Smooth muscle cell (in vitro differentiated cells): ENCODE measurements at regions not wholly inside any gene's neighbourhood (a gene's known extent, or its start where the extent isn't known, plus 50 kb on each side); places are given as distances from the start of the nearest gene placed in this dataset.
"Not testable (repeated sequence)": the region's sequence is repeated elsewhere in the genome, so short reads cannot be mapped to it uniquely, and the experiment has no call there.

ENCODE experiments used
- DNase-seq: peaks from one replicate; lab custom pipeline; 2025; ENCODE audit not compliant: unreplicated experiment; lab: John Stamatoyannopoulos, UW
- H2AFZ ChIP-seq: fragments of 200-600 bp; sonication (generic); 2 replicates; pipeline ENCODE4 v1.6.0; 2016; ENCODE audit warnings: antibody characterized with exemption, low read depth, mild to moderate bottlenecking
- H3F3A ChIP-seq: fragments of 200-600 bp; sonication (generic); 2 replicates; pipeline ENCODE4 v1.6.0; 2017; ENCODE audit warnings: antibody characterized with exemption, low read depth
- H3K27ac ChIP-seq: fragments of 200-600 bp; sonication (generic); 2 replicates; pipeline ENCODE4 v1.5.1; 2016; ENCODE audit warnings: low read depth, mild to moderate bottlenecking
- H3K27me3 ChIP-seq: fragments of 200-600 bp; sonication (generic); 2 replicates; pipeline ENCODE4 v1.6.1; 2016; ENCODE audit warnings: low read depth, mild to moderate bottlenecking
- H3K36me3 ChIP-seq: fragments of 200-600 bp; sonication (generic); 2 replicates; pipeline ENCODE4 v1.5.1; 2016; ENCODE audit warnings: low read depth
- H3K4me1 ChIP-seq: fragments of 200-600 bp; sonication (generic); 2 replicates; pipeline ENCODE4 v1.5.1; 2016; ENCODE audit warnings: low read depth
- H3K4me2 ChIP-seq: fragments of 200-600 bp; sonication (generic); 2 replicates; pipeline ENCODE4 v1.6.0; 2016; ENCODE audit warnings: mild to moderate bottlenecking
- H3K4me3 ChIP-seq: fragments of 200-600 bp; sonication (generic); 2 replicates; pipeline ENCODE4 v1.5.1; 2016; ENCODE audit warnings: mild to moderate bottlenecking
- H3K79me2 ChIP-seq: fragments of 200-600 bp; sonication (generic); 2 replicates; pipeline ENCODE4 v1.6.0; 2016; ENCODE audit warnings: low read depth, mild to moderate bottlenecking
- H3K9ac ChIP-seq: fragments of 200-600 bp; sonication (generic); 2 replicates; pipeline ENCODE4 v1.6.0; 2016; ENCODE audit warnings: low read depth
- H3K9me3 ChIP-seq: fragments of 200-600 bp; sonication (generic); replicated peaks from 2 replicates; pipeline ENCODE4 v1.5.1; 2016; ENCODE audit warnings: low read depth
- H4K20me1 ChIP-seq: fragments of 200-600 bp; sonication (generic); 2 replicates; pipeline ENCODE4 v1.6.0; 2016; ENCODE audit warnings: low read depth
- WGBS: methylation state at CpG from one replicate; pipeline ENCODE4 v1.1.7; 2016; ENCODE audit warnings: low lambda C conversion rate; 5-methylcytosine and 5-hydroxymethylcytosine counted together
- TF ChIP-seq, protein P1 (sequence below): fragments of 200-600 bp; sonication (generic); IDR thresholded peaks from 2 replicates; pipeline ENCODE4 v1.5.1; 2017; ENCODE audit warnings: borderline replicate concordance, mild to moderate bottlenecking, antibody characterized with exemption; ENCODE audit not compliant: insufficient read depth, poor library complexity, severe bottlenecking

- no peak for DNase-seq
- no peaks in the 10 kb centered on the region for H3K9me3 ChIP-seq
- no peaks in the 10 kb centered on the region for H3F3A ChIP-seq
- H3K27ac ChIP-seq, result no peak overlapping the region
- TF ChIP-seq, protein P1, sequence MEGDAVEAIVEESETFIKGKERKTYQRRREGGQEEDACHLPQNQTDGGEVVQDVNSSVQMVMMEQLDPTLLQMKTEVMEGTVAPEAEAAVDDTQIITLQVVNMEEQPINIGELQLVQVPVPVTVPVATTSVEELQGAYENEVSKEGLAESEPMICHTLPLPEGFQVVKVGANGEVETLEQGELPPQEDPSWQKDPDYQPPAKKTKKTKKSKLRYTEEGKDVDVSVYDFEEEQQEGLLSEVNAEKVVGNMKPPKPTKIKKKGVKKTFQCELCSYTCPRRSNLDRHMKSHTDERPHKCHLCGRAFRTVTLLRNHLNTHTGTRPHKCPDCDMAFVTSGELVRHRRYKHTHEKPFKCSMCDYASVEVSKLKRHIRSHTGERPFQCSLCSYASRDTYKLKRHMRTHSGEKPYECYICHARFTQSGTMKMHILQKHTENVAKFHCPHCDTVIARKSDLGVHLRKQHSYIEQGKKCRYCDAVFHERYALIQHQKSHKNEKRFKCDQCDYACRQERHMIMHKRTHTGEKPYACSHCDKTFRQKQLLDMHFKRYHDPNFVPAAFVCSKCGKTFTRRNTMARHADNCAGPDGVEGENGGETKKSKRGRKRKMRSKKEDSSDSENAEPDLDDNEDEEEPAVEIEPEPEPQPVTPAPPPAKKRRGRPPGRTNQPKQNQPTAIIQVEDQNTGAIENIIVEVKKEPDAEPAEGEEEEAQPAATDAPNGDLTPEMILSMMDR, result no peak
- 13% methylated on average over 3 of the region's 3 CpGs for WGBS
- H4K20me1 ChIP-seq, result no peaks in the 10 kb centered on the region
- no peaks in the 10 kb centered on the region for H3K79me2 ChIP-seq
- no peak overlapping the region for H3K4me3 ChIP-seq
- no peaks in the 10 kb centered on the region for H3K4me1 ChIP-seq
- H2AFZ ChIP-seq, result no peak overlapping the region
- no peaks in the 10 kb centered on the region for H3K36me3 ChIP-seq
- H3K27me3 ChIP-seq, result no peaks in the 10 kb centered on the region
- H3K4me2 ChIP-seq, result no peak overlapping the region
- no peak overlapping the region for H3K9ac ChIP-seq
Measured at GRCh38 chr1:147390185-147390542, 147.7 kb downstream of the CHD1L start.

DNA sequence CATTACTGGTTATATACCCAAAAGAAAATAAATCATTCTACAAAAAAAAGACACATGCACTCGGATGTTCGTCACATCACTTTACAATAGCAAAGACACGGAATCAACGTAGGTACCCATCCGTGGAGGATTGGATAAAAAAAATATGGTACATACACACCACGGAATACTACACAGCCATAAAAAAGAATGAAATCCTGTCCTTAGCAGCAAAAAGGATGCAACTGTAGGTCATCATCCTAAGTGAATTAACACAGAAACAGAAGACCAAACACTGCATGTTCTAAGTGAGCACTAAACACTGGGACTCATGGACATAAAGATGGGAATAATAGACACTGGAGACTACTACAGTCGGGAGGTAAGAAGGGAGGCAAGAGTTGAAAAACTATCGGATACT is 148.6 kb downstream of the CHD1L start:
- 75% methylated on average over 8 of the region's 8 CpGs for WGBS
- H3K9me3 ChIP-seq, result no peaks in the 10 kb centered on the region

GRCh38 chr1:147402326-147403045 is 138.8 kb upstream of the BCL9 start:
- H3K36me3 ChIP-seq, H3K4me1 ChIP-seq, H3K27ac ChIP-seq, H2AFZ ChIP-seq, H3K4me3 ChIP-seq, H3K79me2 ChIP-seq, H4K20me1 ChIP-seq, H3K9me3 ChIP-seq, H3F3A ChIP-seq, H3K4me2 ChIP-seq, H3K27me3 ChIP-seq, H3K9ac ChIP-seq, DNase-seq: not testable (repeated sequence)
- WGBS, result 90% methylated on average over 21 of the region's 21 CpGs

More for the DNA sequence above, 148.6 kb downstream of the CHD1L start:
- Histone ChIP-seq H3K36me3 (no peaks in the 10 kb centered on the region), H3K4me3 (no peak overlapping the region), H3K4me2 (no peak overlapping the region), H3F3A (no peaks in the 10 kb centered on the region), H3K4me1 (no peaks in the 10 kb centered on the region), H3K9ac (no peak overlapping the region), H2AFZ (no peak overlapping the region), H3K27ac (no peak overlapping the region), H4K20me1 (no peaks in the 10 kb centered on the region), H3K27me3 (no peaks in the 10 kb centered on the region), H3K79me2 (no peaks in the 10 kb centered on the region)
- TF ChIP-seq, protein P1, result no peak
- DNase-seq, result no peak

DNA sequence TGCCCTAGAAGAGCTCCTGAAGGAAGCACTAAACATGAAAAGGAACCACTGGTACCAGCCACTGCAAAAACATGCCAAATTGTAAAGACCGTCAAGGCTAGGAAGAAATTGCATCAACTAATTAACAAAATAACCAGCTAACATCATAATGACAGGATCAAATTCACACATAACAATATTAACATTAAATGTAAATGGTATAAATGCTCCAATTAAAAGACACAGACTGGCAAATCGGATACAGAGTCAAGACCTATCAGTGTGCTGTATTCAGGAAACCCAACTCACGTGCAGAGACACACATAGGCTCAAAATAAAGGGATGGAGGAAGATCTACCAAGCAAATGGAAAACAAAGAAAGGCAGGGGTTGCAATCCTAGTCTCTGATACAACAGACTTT is 137.0 kb upstream of the BCL9 start:
- not testable (repeated sequence) for H3K4me2 ChIP-seq, H3K27me3 ChIP-seq
- 88% methylated on average over 3 of the region's 3 CpGs for WGBS

GRCh38 chr1:147409886-147410285 is 131.4 kb upstream of the BCL9 start:
- H3K36me3 ChIP-seq, result no peaks in the 10 kb centered on the region
- no peaks in the 10 kb centered on the region for H3K27me3 ChIP-seq
- H4K20me1 ChIP-seq, result no peaks in the 10 kb centered on the region
- no peaks in the 10 kb centered on the region for H3K9me3 ChIP-seq
- TF ChIP-seq, protein P1, result no peak
- peaks cover 4% of the 10 kb centered on the region for H3K4me1 ChIP-seq
- H3K27ac ChIP-seq, result no peak overlapping the region
- H3K4me2 ChIP-seq, result no peak overlapping the region
- H3K79me2 ChIP-seq, result no peaks in the 10 kb centered on the region
- no peak overlapping the region for H3K4me3 ChIP-seq
- H2AFZ ChIP-seq, result no peak overlapping the region
- H3F3A ChIP-seq, result no peaks in the 10 kb centered on the region
- no peak overlapping the region for H3K9ac ChIP-seq
- no peak for DNase-seq
- WGBS, result 95% methylated on average over 1 of the region's 1 CpG

More for the DNA sequence above, 137.0 kb upstream of the BCL9 start:
- H3K9me3 ChIP-seq, H3F3A ChIP-seq, H3K27ac ChIP-seq, H3K36me3 ChIP-seq, H3K4me1 ChIP-seq, H2AFZ ChIP-seq, H3K4me3 ChIP-seq, H4K20me1 ChIP-seq, H3K79me2 ChIP-seq, H3K9ac ChIP-seq, DNase-seq: not testable (repeated sequence)
